ENCODE measurements at regions not wholly inside any gene's neighbourhood (a gene's known extent, or its start where the extent isn't known, plus 50 kb on each side); places are given as distances from the start of the nearest gene placed in this dataset.

DNA sequence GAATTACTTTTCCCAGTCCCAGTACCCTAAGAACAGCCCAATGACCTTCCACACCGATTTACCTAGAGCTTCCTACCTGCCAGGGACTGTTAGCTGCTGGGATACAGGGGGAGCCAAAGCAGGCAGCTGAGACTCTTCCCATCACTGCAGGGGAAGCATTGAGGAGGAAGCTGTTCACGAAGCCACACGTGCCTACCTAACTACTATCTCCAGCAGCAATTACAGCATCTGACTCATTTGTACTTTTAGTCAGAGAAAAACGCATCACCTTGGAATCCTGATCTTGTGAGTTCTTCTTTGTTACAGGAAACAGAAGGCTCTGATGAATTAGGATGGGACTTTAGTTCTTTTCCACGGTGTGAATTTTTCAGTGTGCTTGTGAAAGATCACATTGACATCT lies 113.7 kb upstream of the DHX40 start:
- TF ChIP-seq POLR2A (IDR thresholded peaks at IDR 0.05) = no peak
- TF ChIP-seq, protein P1, sequence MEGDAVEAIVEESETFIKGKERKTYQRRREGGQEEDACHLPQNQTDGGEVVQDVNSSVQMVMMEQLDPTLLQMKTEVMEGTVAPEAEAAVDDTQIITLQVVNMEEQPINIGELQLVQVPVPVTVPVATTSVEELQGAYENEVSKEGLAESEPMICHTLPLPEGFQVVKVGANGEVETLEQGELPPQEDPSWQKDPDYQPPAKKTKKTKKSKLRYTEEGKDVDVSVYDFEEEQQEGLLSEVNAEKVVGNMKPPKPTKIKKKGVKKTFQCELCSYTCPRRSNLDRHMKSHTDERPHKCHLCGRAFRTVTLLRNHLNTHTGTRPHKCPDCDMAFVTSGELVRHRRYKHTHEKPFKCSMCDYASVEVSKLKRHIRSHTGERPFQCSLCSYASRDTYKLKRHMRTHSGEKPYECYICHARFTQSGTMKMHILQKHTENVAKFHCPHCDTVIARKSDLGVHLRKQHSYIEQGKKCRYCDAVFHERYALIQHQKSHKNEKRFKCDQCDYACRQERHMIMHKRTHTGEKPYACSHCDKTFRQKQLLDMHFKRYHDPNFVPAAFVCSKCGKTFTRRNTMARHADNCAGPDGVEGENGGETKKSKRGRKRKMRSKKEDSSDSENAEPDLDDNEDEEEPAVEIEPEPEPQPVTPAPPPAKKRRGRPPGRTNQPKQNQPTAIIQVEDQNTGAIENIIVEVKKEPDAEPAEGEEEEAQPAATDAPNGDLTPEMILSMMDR (IDR thresholded peaks at IDR 0.05) = no peak

Data from heart left ventricle (tissue), 13 donors.